ENCODE measurements at regions not wholly inside any gene's neighbourhood (a gene's known extent, or its start where the extent isn't known, plus 50 kb on each side); places are given as distances from the start of the nearest gene placed in this dataset.

GRCh38 chr16:50866806-50867205 is 124.9 kb downstream of the CYLD start:
- H3K56ac ChIP-seq (ENCODE audit: low read length): no peak overlapping the region
- no peaks in the 10 kb centered on the region for H3K36me3 ChIP-seq (ENCODE audit: control insufficient read depth, insufficient read depth, low read length)
- DNase-seq: no peak
- H2BK5ac ChIP-seq (ENCODE audit: low read length): no peak overlapping the region
- H3K27ac ChIP-seq (ENCODE audit: low read depth, low read length): no peak overlapping the region
- WGBS (ENCODE audit: extremely low coverage, insufficient coverage, low lambda C conversion rate): no CpG with 5 or more reads among the region's 2 CpGs
- H3K79me2 ChIP-seq (ENCODE audit: control insufficient read depth, insufficient read depth, low read length): no peaks in the 10 kb centered on the region
- H2BK120ac ChIP-seq (ENCODE audit: low read depth, low read length): no peak overlapping the region
- no peak overlapping the region for H3K4me3 ChIP-seq (ENCODE audit: low read length)
- no peak overlapping the region for H2BK15ac ChIP-seq (replicated peaks; ENCODE audit: low read depth)
- H3K9ac ChIP-seq (ENCODE audit: low read length): no peak overlapping the region
- H4K5ac ChIP-seq (ENCODE audit: low read length): no peak overlapping the region
- no peaks in the 10 kb centered on the region for H3K4me1 ChIP-seq (ENCODE audit: control insufficient read depth, low read depth, low read length)
- H2AK5ac ChIP-seq (ENCODE audit: low read length): no peak overlapping the region
- no peak overlapping the region for H3K18ac ChIP-seq (ENCODE audit: low read length)
- H3K27me3 ChIP-seq (ENCODE audit: insufficient read depth, low read length, poor library complexity): no peaks in the 10 kb centered on the region
- no peak overlapping the region for H4K8ac ChIP-seq (ENCODE audit: low read depth, low read length)
- H3K4ac ChIP-seq (ENCODE audit: low read depth, low read length): no peak overlapping the region
- H3K23ac ChIP-seq (ENCODE audit: low read length): no peak overlapping the region
- no peaks in the 10 kb centered on the region for H3K79me1 ChIP-seq (ENCODE audit: low read length)
- no peak overlapping the region for H3K4me2 ChIP-seq (ENCODE audit: low read length)

- no peaks in the 10 kb centered on the region for H3K27me3 ChIP-seq (ENCODE audit: insufficient read depth, low read length, poor library complexity)
- no peak overlapping the region for H2BK120ac ChIP-seq (ENCODE audit: low read depth, low read length)
- H2AK5ac ChIP-seq (ENCODE audit: low read length): no peak overlapping the region
- H4K5ac ChIP-seq (ENCODE audit: low read length): no peak overlapping the region
- no peak for DNase-seq
- WGBS (ENCODE audit: extremely low coverage, insufficient coverage, low lambda C conversion rate): no CpG with 5 or more reads among the region's 5 CpGs
- H3K56ac ChIP-seq (ENCODE audit: low read length): no peak overlapping the region
- H4K8ac ChIP-seq (ENCODE audit: low read depth, low read length): no peak overlapping the region
- no peak overlapping the region for H3K23ac ChIP-seq (ENCODE audit: low read length)
- H3K36me3 ChIP-seq (ENCODE audit: control insufficient read depth, insufficient read depth, low read length): no peaks in the 10 kb centered on the region
- no peaks in the 10 kb centered on the region for H3K79me1 ChIP-seq (ENCODE audit: low read length)
- H3K4me2 ChIP-seq (ENCODE audit: low read length): no peak overlapping the region
- H3K18ac ChIP-seq (ENCODE audit: low read length): no peak overlapping the region
- H3K27ac ChIP-seq (ENCODE audit: low read depth, low read length): no peak overlapping the region
- no peak overlapping the region for H3K9ac ChIP-seq (ENCODE audit: low read length)
- H2BK5ac ChIP-seq (ENCODE audit: low read length): no peak overlapping the region
- H3K4ac ChIP-seq (ENCODE audit: low read depth, low read length): no peak overlapping the region
- no peaks in the 10 kb centered on the region for H3K4me1 ChIP-seq (ENCODE audit: control insufficient read depth, low read depth, low read length)
- no peak overlapping the region for H3K4me3 ChIP-seq (ENCODE audit: low read length)
- H3K79me2 ChIP-seq (ENCODE audit: control insufficient read depth, insufficient read depth, low read length): no peaks in the 10 kb centered on the region
- H2BK15ac ChIP-seq (replicated peaks; ENCODE audit: low read depth): no peak overlapping the region
These were observed 122.5 kb downstream of the CYLD start for GRCh38 chr16:50864386-50864785.

- no peaks in the 10 kb centered on the region for H3K27me3 ChIP-seq (ENCODE audit: insufficient read depth, low read length, poor library complexity)
- no peak overlapping the region for H2BK120ac ChIP-seq (ENCODE audit: low read depth, low read length)
- no peak overlapping the region for H3K23ac ChIP-seq (ENCODE audit: low read length)
- no peaks in the 10 kb centered on the region for H3K79me1 ChIP-seq (ENCODE audit: low read length)
- no peaks in the 10 kb centered on the region for H3K79me2 ChIP-seq (ENCODE audit: control insufficient read depth, insufficient read depth, low read length)
- H3K4me1 ChIP-seq (ENCODE audit: control insufficient read depth, low read depth, low read length): no peaks in the 10 kb centered on the region
- no peak overlapping the region for H2AK5ac ChIP-seq (ENCODE audit: low read length)
- no peak for DNase-seq
- H3K4me2 ChIP-seq (ENCODE audit: low read length): no peak overlapping the region
- no peak overlapping the region for H3K9ac ChIP-seq (ENCODE audit: low read length)
- no peak overlapping the region for H4K5ac ChIP-seq (ENCODE audit: low read length)
- no peak overlapping the region for H4K8ac ChIP-seq (ENCODE audit: low read depth, low read length)
- H3K27ac ChIP-seq (ENCODE audit: low read depth, low read length): no peak overlapping the region
- H3K36me3 ChIP-seq (ENCODE audit: control insufficient read depth, insufficient read depth, low read length): no peaks in the 10 kb centered on the region
- H2BK15ac ChIP-seq (replicated peaks; ENCODE audit: low read depth): no peak overlapping the region
- no CpG with 5 or more reads among the region's 8 CpGs for WGBS (ENCODE audit: extremely low coverage, insufficient coverage, low lambda C conversion rate)
- no peak overlapping the region for H2BK5ac ChIP-seq (ENCODE audit: low read length)
- H3K56ac ChIP-seq (ENCODE audit: low read length): no peak overlapping the region
- H3K18ac ChIP-seq (ENCODE audit: low read length): no peak overlapping the region
- no peak overlapping the region for H3K4me3 ChIP-seq (ENCODE audit: low read length)
- H3K4ac ChIP-seq (ENCODE audit: low read depth, low read length): no peak overlapping the region
These were observed 121.8 kb downstream of the CYLD start for GRCh38 chr16:50863644-50864144.

- H3K4me1 ChIP-seq (ENCODE audit: control insufficient read depth, low read depth, low read length): no peaks in the 10 kb centered on the region
- no peak overlapping the region for H3K9ac ChIP-seq (ENCODE audit: low read length)
- no peak for DNase-seq
- H3K79me2 ChIP-seq (ENCODE audit: control insufficient read depth, insufficient read depth, low read length): no peaks in the 10 kb centered on the region
- H3K18ac ChIP-seq (ENCODE audit: low read length): no peak overlapping the region
- H3K36me3 ChIP-seq (ENCODE audit: control insufficient read depth, insufficient read depth, low read length): no peaks in the 10 kb centered on the region
- no peak overlapping the region for H2BK120ac ChIP-seq (ENCODE audit: low read depth, low read length)
- H3K79me1 ChIP-seq (ENCODE audit: low read length): no peaks in the 10 kb centered on the region
- no peak overlapping the region for H3K4me3 ChIP-seq (ENCODE audit: low read length)
- WGBS (ENCODE audit: extremely low coverage, insufficient coverage, low lambda C conversion rate): no CpG with 5 or more reads among the region's 25 CpGs
- H3K23ac ChIP-seq (ENCODE audit: low read length): no peak overlapping the region
- no peak overlapping the region for H2AK5ac ChIP-seq (ENCODE audit: low read length)
- H4K5ac ChIP-seq (ENCODE audit: low read length): no peak overlapping the region
- H3K27ac ChIP-seq (ENCODE audit: low read depth, low read length): no peak overlapping the region
- no peak overlapping the region for H3K56ac ChIP-seq (ENCODE audit: low read length)
- no peak overlapping the region for H3K4ac ChIP-seq (ENCODE audit: low read depth, low read length)
- H4K8ac ChIP-seq (ENCODE audit: low read depth, low read length): no peak overlapping the region
- no peak overlapping the region for H2BK15ac ChIP-seq (replicated peaks; ENCODE audit: low read depth)
- no peak overlapping the region for H2BK5ac ChIP-seq (ENCODE audit: low read length)
- H3K27me3 ChIP-seq (ENCODE audit: insufficient read depth, low read length, poor library complexity): no peaks in the 10 kb centered on the region
- H3K4me2 ChIP-seq (ENCODE audit: low read length): no peak overlapping the region
These were observed 121.1 kb downstream of the CYLD start for GRCh38 chr16:50862818-50863643.

- H3K4me2 ChIP-seq (ENCODE audit: low read length): no peak overlapping the region
These were observed 120.1 kb downstream of the CYLD start for GRCh38 chr16:50861970-50862411.

More at GRCh38 chr16:50861970-50862411, 120.1 kb downstream of the CYLD start:
- DNase-seq: no peak
- no peak overlapping the region for H3K18ac ChIP-seq (ENCODE audit: low read length)
- no peak overlapping the region for H4K8ac ChIP-seq (ENCODE audit: low read depth, low read length)
- H3K36me3 ChIP-seq (ENCODE audit: control insufficient read depth, insufficient read depth, low read length): no peaks in the 10 kb centered on the region
- no peak overlapping the region for H3K27ac ChIP-seq (ENCODE audit: low read depth, low read length)
- no peaks in the 10 kb centered on the region for H3K4me1 ChIP-seq (ENCODE audit: control insufficient read depth, low read depth, low read length)
- no peak overlapping the region for H3K23ac ChIP-seq (ENCODE audit: low read length)
- H2AK5ac ChIP-seq (ENCODE audit: low read length): no peak overlapping the region
- H3K79me1 ChIP-seq (ENCODE audit: low read length): no peaks in the 10 kb centered on the region
- no peak overlapping the region for H2BK5ac ChIP-seq (ENCODE audit: low read length)
- no peaks in the 10 kb centered on the region for H3K27me3 ChIP-seq (ENCODE audit: insufficient read depth, low read length, poor library complexity)
- no peak overlapping the region for H3K56ac ChIP-seq (ENCODE audit: low read length)
- H3K9ac ChIP-seq (ENCODE audit: low read length): no peak overlapping the region
- no peak overlapping the region for H3K4ac ChIP-seq (ENCODE audit: low read depth, low read length)
- WGBS (ENCODE audit: extremely low coverage, insufficient coverage, low lambda C conversion rate): no CpG with 5 or more reads among the region's 4 CpGs
- H3K79me2 ChIP-seq (ENCODE audit: control insufficient read depth, insufficient read depth, low read length): no peaks in the 10 kb centered on the region
- no peak overlapping the region for H2BK15ac ChIP-seq (replicated peaks; ENCODE audit: low read depth)
- no peak overlapping the region for H3K4me3 ChIP-seq (ENCODE audit: low read length)
- no peak overlapping the region for H2BK120ac ChIP-seq (ENCODE audit: low read depth, low read length)
- no peak overlapping the region for H4K5ac ChIP-seq (ENCODE audit: low read length)
